H1 (cell line): ENCODE measurements at regions not wholly inside any gene's neighbourhood (a gene's known extent, or its start where the extent isn't known, plus 50 kb on each side); places are given as distances from the start of the nearest gene placed in this dataset.

Source experiments
- CTCF ChIA-PET: fragments of 300-600 bp; sonication (Branson Sonifier 250); formaldehyde crosslinking; loops from one replicate; lab custom pipeline; 2021; ENCODE audit not compliant: partially characterized antibody; lab: Charles Lee
- POLR2A ChIA-PET: fragments of 300-600 bp; sonication (Branson Sonifier 250); formaldehyde crosslinking; loops from one replicate; lab custom pipeline; 2021; ENCODE audit warnings: inconsistent platforms; ENCODE audit not compliant: partially characterized antibody; lab: Charles Lee
- DNase-seq, 2 experiments: peaks; one replicate each; pipeline versions ENCODE4 v3.0.0 to v3.0.0-alpha.2; 2010 to 2022; ENCODE audit warnings: low spot score in 2 of 2, low read depth in 1 of 2, mixed read lengths in 1 of 2
- FAIRE-seq: peaks from 2 replicates; lab custom pipeline; 2011; peaks lifted over from hg19 to GRCh38; lab: Jason Lieb, UNC
- H2AFZ ChIP-seq: 2 replicates; pipeline ENCODE4 v1.8.1; 2012; ENCODE audit warnings: low read length, inconsistent platforms
- H2AK5ac ChIP-seq: 2 replicates; pipeline ENCODE4 v1.6.1; 2013; ENCODE audit warnings: low read depth, low read length
- H2BK120ac ChIP-seq: replicated peaks from 2 replicates; pipeline ENCODE3; 2013; ENCODE audit warnings: low read depth, low read length, inconsistent platforms
- H2BK12ac ChIP-seq: 2 replicates; pipeline ENCODE4 v1.6.1; 2013; ENCODE audit warnings: low read depth, low read length
- H2BK15ac ChIP-seq: 2 replicates; pipeline ENCODE4 v1.6.1; 2013; ENCODE audit warnings: low read length
- H2BK20ac ChIP-seq: 2 replicates; pipeline ENCODE4 v1.6.1; 2013; ENCODE audit warnings: low read length
- H2BK5ac ChIP-seq: 2 replicates; pipeline ENCODE4 v1.6.1; 2013; ENCODE audit warnings: low read depth, low read length
- H3K14ac ChIP-seq: 2 replicates; pipeline ENCODE4 v1.6.1; 2013; ENCODE audit warnings: inconsistent platforms; ENCODE audit not compliant: insufficient read length
- H3K18ac ChIP-seq: 2 replicates; pipeline ENCODE4 v1.6.1; 2013; ENCODE audit warnings: low read length; ENCODE audit errors: extremely low read depth
- H3K23ac ChIP-seq: 2 replicates; pipeline ENCODE4 v1.6.1; 2013; ENCODE audit warnings: inconsistent platforms; ENCODE audit not compliant: insufficient read length
- H3K23me2 ChIP-seq: 2 replicates; pipeline ENCODE4 v1.6.1; 2013; ENCODE audit warnings: low read depth, low read length
- H3K27ac ChIP-seq: 2 replicates; pipeline ENCODE4 v1.6.1; 2011; ENCODE audit warnings: low read depth, low read length, inconsistent platforms
- H3K27me3 ChIP-seq, 4 experiments: replicated peaks in 1 of 4; 1 replicate in 1 of 4; 2 replicates in 3 of 4; pipeline versions ENCODE4 v1.6.1 to v1.8.1; 2011 to 2013; ENCODE audit warnings: low read length in 3 of 4, mild to moderate bottlenecking in 3 of 4, inconsistent platforms in 2 of 4, mixed read lengths in 2 of 4, moderate library complexity in 1 of 4; ENCODE audit not compliant: control insufficient read depth in 3 of 4, insufficient read depth in 3 of 4; ENCODE audit errors: extremely low read depth in 1 of 4
- H3K36me3 ChIP-seq, 4 experiments: 2 replicates each; pipeline versions ENCODE4 v1.6.1 to v1.8.1; 2011 to 2013; ENCODE audit warnings: mild to moderate bottlenecking in 4 of 4, low read length in 3 of 4, moderate library complexity in 2 of 4, control low read depth in 1 of 4, inconsistent platforms in 1 of 4; ENCODE audit not compliant: insufficient read depth in 4 of 4, control insufficient read depth in 2 of 4
- H3K4ac ChIP-seq: replicated peaks from 2 replicates; pipeline ENCODE3; 2013; ENCODE audit warnings: low read length, low read depth, mixed read lengths, inconsistent platforms; ENCODE audit not compliant: insufficient read length
- H3K4me1 ChIP-seq, 4 experiments: replicated peaks in 1 of 4; 1 replicate in 1 of 4; 2 replicates in 3 of 4; pipeline versions ENCODE4 v1.6.1 to v1.8.1; 2011 to 2013; ENCODE audit warnings: low read length in 3 of 4, inconsistent platforms in 2 of 4, mixed read lengths in 1 of 4; ENCODE audit not compliant: insufficient read depth in 4 of 4, control insufficient read depth in 3 of 4
- H3K4me2 ChIP-seq, 2 experiments: 2 replicates each; pipeline versions ENCODE4 v1.6.1 to v1.8.1; 2011 to 2013; ENCODE audit warnings: low read depth in 2 of 2, low read length in 2 of 2, control low read depth in 1 of 2, inconsistent platforms in 1 of 2, mild to moderate bottlenecking in 1 of 2; ENCODE audit not compliant: insufficient read depth in 1 of 2
- H3K4me3 ChIP-seq, 4 experiments: fragments of 200-600, 300-600 bp in 1 of 4; sonication (generic), shearing (Covaris generic), sonication (Bioruptor Twin) in 1 of 4; 2 replicates each; pipeline versions ENCODE4 v1.5.1 to v1.8.1; 2011 to 2016; ENCODE audit warnings: low read length in 4 of 4, low read depth in 3 of 4, control low read depth in 2 of 4, inconsistent platforms in 2 of 4, mild to moderate bottlenecking in 2 of 4, mixed read lengths in 1 of 4, moderate library complexity in 1 of 4; ENCODE audit not compliant: insufficient read depth in 2 of 4; ENCODE audit errors: extremely low read depth in 1 of 4
- H3K56ac ChIP-seq: replicated peaks from 2 replicates; pipeline ENCODE3; 2013; ENCODE audit warnings: low read depth, mild to moderate bottlenecking, mixed read lengths, low read length, inconsistent platforms; ENCODE audit not compliant: insufficient read length
- H3K79me1 ChIP-seq: 2 replicates; pipeline ENCODE4 v1.6.1; 2013; ENCODE audit warnings: low read depth, low read length, control low read depth
- H3K79me2 ChIP-seq, 2 experiments: 2 replicates each; pipeline versions ENCODE4 v1.6.1 to v1.8.1; 2012 to 2013; ENCODE audit warnings: low read length in 2 of 2, mild to moderate bottlenecking in 2 of 2, inconsistent platforms in 1 of 2; ENCODE audit not compliant: insufficient read depth in 2 of 2, control insufficient read depth in 1 of 2
- H3K9ac ChIP-seq, 4 experiments: replicated peaks in 1 of 4; 1 replicate in 1 of 4; 2 replicates in 3 of 4; pipeline versions ENCODE4 v1.6.1 to v1.8.1; 2011 to 2013; ENCODE audit warnings: low read depth in 3 of 4, low read length in 3 of 4, control low read depth in 2 of 4, mild to moderate bottlenecking in 2 of 4, moderate library complexity in 2 of 4, inconsistent platforms in 1 of 4; ENCODE audit errors: extremely low read depth in 1 of 4
- H3K9me3 ChIP-seq, 2 experiments: 2 replicates each; pipeline versions ENCODE4 v1.6.1 to v1.8.1; 2012 to 2013; ENCODE audit warnings: mild to moderate bottlenecking in 2 of 2, moderate library complexity in 2 of 2, control low read depth in 1 of 2, inconsistent platforms in 1 of 2, low read depth in 1 of 2, low read length in 1 of 2, mixed read lengths in 1 of 2; ENCODE audit not compliant: insufficient read depth in 2 of 2
- H4K20me1 ChIP-seq, 2 experiments: replicated peaks in 1 of 2; 2 replicates each; pipeline versions ENCODE3 to v1.8.1; 2011 to 2013; ENCODE audit warnings: inconsistent platforms in 2 of 2, low read length in 2 of 2, mild to moderate bottlenecking in 1 of 2; ENCODE audit not compliant: insufficient read depth in 2 of 2, control insufficient read depth in 1 of 2
- H4K5ac ChIP-seq: 2 replicates; pipeline ENCODE4 v1.6.1; 2013; ENCODE audit warnings: low read length, low read depth, mixed read lengths, inconsistent platforms; ENCODE audit not compliant: insufficient read length
- H4K8ac ChIP-seq: 2 replicates; pipeline ENCODE4 v1.8.0; 2013; ENCODE audit warnings: mild to moderate bottlenecking, moderate library complexity, low read length, inconsistent platforms; ENCODE audit not compliant: insufficient read depth; ENCODE audit errors: extremely low read depth
- H4K91ac ChIP-seq: replicated peaks from 2 replicates; pipeline ENCODE3; 2013; ENCODE audit warnings: low read length, mixed read lengths, inconsistent platforms; ENCODE audit not compliant: insufficient read length
- BRCA1 ChIP-seq: IDR thresholded peaks from 2 replicates; pipeline ENCODE4 v1.6.1; 2012; ENCODE audit warnings: low read depth, low read length, improper control_type of control experiment
- CBX8 ChIP-seq: fragments of 300-800, 300-1000 bp; sonication (generic); IDR thresholded peaks from 2 replicates; pipeline ENCODE4 v1.7.1; 2016; ENCODE audit warnings: low read depth, low read length, borderline replicate concordance
- CEBPB ChIP-seq: IDR thresholded peaks from 2 replicates; pipeline ENCODE4 v1.6.1; 2012; ENCODE audit warnings: low read depth, low read length
- JUND ChIP-seq: IDR thresholded peaks from 2 replicates; pipeline ENCODE4 v1.6.1; 2011; ENCODE audit warnings: mild to moderate bottlenecking, improper control_type of control experiment, low read length
- MAFK ChIP-seq: IDR thresholded peaks from 2 replicates; pipeline ENCODE4 v1.6.1; 2012; ENCODE audit warnings: low read depth, mild to moderate bottlenecking, improper control_type of control experiment, low read length
- RNF2 ChIP-seq: fragments of 200-900, 300-1000 bp; sonication (generic); IDR thresholded peaks from 2 replicates; pipeline ENCODE4 v1.7.1; 2016; ENCODE audit warnings: borderline replicate concordance, low read depth, mild to moderate bottlenecking, antibody characterized with exemption, low read length; ENCODE audit not compliant: poor library complexity, severe bottlenecking; ENCODE audit errors: missing control alignments
- RXRA ChIP-seq: IDR thresholded peaks from 2 replicates; pipeline ENCODE4 v1.6.1; 2011; ENCODE audit warnings: low read depth, mild to moderate bottlenecking, low read length, moderate library complexity; ENCODE audit not compliant: insufficient read depth
- SUZ12 ChIP-seq: fragments of 200-600 bp; sonication (generic); IDR thresholded peaks from 2 replicates; pipeline ENCODE4 v1.6.1; 2012; ENCODE audit warnings: mild to moderate bottlenecking, inconsistent platforms, low read length, moderate library complexity, mixed read lengths
- TCF12 ChIP-seq: IDR thresholded peaks from 2 replicates; pipeline ENCODE4 v1.6.1; 2011; ENCODE audit warnings: low read depth, mild to moderate bottlenecking, low read length
- WGBS, 2 experiments: shearing (Covaris generic) in 1 of 2; methylation state at CpG; one replicate each; pipeline versions ENCODE4 v1.1.6 to v1.1.7; 2013 to 2015; ENCODE audit warnings: low lambda C conversion rate in 2 of 2, mixed read lengths in 2 of 2, inconsistent platforms in 1 of 2, low coverage in 1 of 2, missing lambda C conversion rate in 1 of 2; ENCODE audit not compliant: insufficient replicate concordance in 2 of 2, insufficient coverage in 1 of 2, insufficient read length in 1 of 2; ENCODE audit errors: extremely low coverage in 1 of 2, missing lambda C conversion rate in 1 of 2; 5-methylcytosine and 5-hydroxymethylcytosine counted together
- TF ChIP-seq, protein P1 (sequence below): IDR thresholded peaks from 2 replicates; pipeline ENCODE4 v1.6.1; 2011; ENCODE audit warnings: low read length, improper control_type of control experiment

GRCh38 chr14:81890020-81890419 lies 356.4 kb upstream of the SEL1L start:
- Histone ChIP-seq H2BK15ac (no peak overlapping the region), H2BK5ac (no peak overlapping the region), H3K4me1 (no peaks in the 10 kb centered on the region; a peak in 1 of 7 replicates), H3K4ac (no peak overlapping the region), H3K23me2 (no peaks in the 10 kb centered on the region), H3K14ac (no peak overlapping the region), H3K79me2 (no peaks in the 10 kb centered on the region), H3K27me3 (no peaks in the 10 kb centered on the region), H3K36me3 (no peaks in the 10 kb centered on the region), H2BK12ac (no peak overlapping the region), H3K4me3 (no peak overlapping the region), H4K20me1 (no peaks in the 10 kb centered on the region), H2BK120ac (no peak overlapping the region)
- CTCF ChIA-PET: interaction anchor here (0.6 to 1.7 kb wide), 4 partner anchors 12 to 265 kb away, joined by 3 to 5 read pairs (median 4); no protein-coding TSS in a partner anchor
- TF ChIP-seq TCF12 (no peak), JUND (no peak), SUZ12 (no peak), MAFK (no peak), CBX8 (no peak), BRCA1 (no peak), RXRA (no peak), RNF2 (no peak), CEBPB (no peak)
- TF ChIP-seq, protein P1, sequence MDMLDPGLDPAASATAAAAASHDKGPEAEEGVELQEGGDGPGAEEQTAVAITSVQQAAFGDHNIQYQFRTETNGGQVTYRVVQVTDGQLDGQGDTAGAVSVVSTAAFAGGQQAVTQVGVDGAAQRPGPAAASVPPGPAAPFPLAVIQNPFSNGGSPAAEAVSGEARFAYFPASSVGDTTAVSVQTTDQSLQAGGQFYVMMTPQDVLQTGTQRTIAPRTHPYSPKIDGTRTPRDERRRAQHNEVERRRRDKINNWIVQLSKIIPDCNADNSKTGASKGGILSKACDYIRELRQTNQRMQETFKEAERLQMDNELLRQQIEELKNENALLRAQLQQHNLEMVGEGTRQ: no peak
- TF ChIP-seq, all 59 proteins: peak for 0
- Histone ChIP-seq H4K5ac (no peak overlapping the region), H2BK20ac (no peak overlapping the region), H2AK5ac (no peak overlapping the region), H3K27ac (no peak overlapping the region), H3K9ac (no peak overlapping the region), H3K9me3 (no peaks in the 10 kb centered on the region), H3K56ac (no peak overlapping the region), H3K23ac (no peak overlapping the region), H3K79me1 (no peaks in the 10 kb centered on the region), H2AFZ (no peak overlapping the region), H3K18ac (no peak overlapping the region), H4K91ac (no peak overlapping the region), H3K4me2 (no peak overlapping the region), H4K8ac (no peak overlapping the region)
- 86% methylated on average over 1 of the region's 1 CpG; no CpG with 5 or more reads in 1 of the 2 experiments for whole genome bisulfite sequencing, 2 experiments
- FAIRE-seq: no peak
- no peak for DNase-seq
- POLR2A ChIA-PET: no interaction called here
